Stimulated activated naive CD8-positive, alpha-beta T cell treated with anti-CD3 and anti-CD28 coated beads, Interleukin-15, amount 100 ng/mL, for 72 hours (primary cell): ENCODE measurements at regions not wholly inside any gene's neighbourhood (a gene's known extent, or its start where the extent isn't known, plus 50 kb on each side); places are given as distances from the start of the nearest gene placed in this dataset.

ENCODE experiments used
- ATAC-seq: fragments of 150-1000 bp; cut with Tn5 transposase; 2 replicates; pipeline ENCODE4 v1.10.0; 2021; ENCODE audit warnings: mild to moderate bottlenecking, moderate library complexity
- DNase-seq, 2 donors: peaks; one replicate each; pipeline ENCODE4 v3.0.0; 2021 to 2022
- H3K27ac Mint-ChIP-seq, 2 donors: one replicate each; pipeline ENCODE4 v1.8.0; 2022; ENCODE audit warnings: mild to moderate bottlenecking in 2 of 2, mixed read lengths in 2 of 2, moderate library complexity in 2 of 2
- H3K27me3 Mint-ChIP-seq: one replicate; pipeline ENCODE4 v1.8.0; 2022; ENCODE audit warnings: mixed read lengths
- H3K4me1 Mint-ChIP-seq: one replicate; pipeline ENCODE4 v1.8.0; 2022; ENCODE audit warnings: mild to moderate bottlenecking, mixed read lengths
- H3K4me3 Mint-ChIP-seq, 2 donors: one replicate each; pipeline ENCODE4 v1.8.0; 2022; ENCODE audit warnings: mild to moderate bottlenecking in 2 of 2, mixed read lengths in 2 of 2, moderate library complexity in 1 of 2
- H3K9me3 Mint-ChIP-seq, 2 donors: one replicate each; pipeline ENCODE4 v1.8.0; 2022; ENCODE audit warnings: mixed read lengths in 2 of 2

GRCh38 chr1:232101231-232101630, 474.6 kb downstream of the DISC1 start:
- DNase-seq (no peak), ATAC-seq (no peak)
- Mint-ChIP-seq H3K27ac (no peak overlapping the region), H3K27me3 (peaks cover 10% of the 10 kb centered on the region), H3K9me3 (peaks cover 0 to 10% of the 10 kb centered on the region in 2 donors), H3K4me3 (no peak overlapping the region), H3K4me1 (no peaks in the 10 kb centered on the region)

- ATAC-seq (no peak), DNase-seq (no peak)
- H3K27ac Mint-ChIP-seq: no peak overlapping the region
- H3K27me3 Mint-ChIP-seq: peaks cover 10% of the 10 kb centered on the region
- peaks cover 0 to 10% of the 10 kb centered on the region in 2 donors for H3K9me3 Mint-ChIP-seq
- no peaks in the 10 kb centered on the region for H3K4me1 Mint-ChIP-seq
- no peak overlapping the region for H3K4me3 Mint-ChIP-seq
These were observed 470.2 kb downstream of the DISC1 start for GRCh38 chr1:232096751-232097150.
